ENCODE measurements at regions not wholly inside any gene's neighbourhood (a gene's known extent, or its start where the extent isn't known, plus 50 kb on each side); places are given as distances from the start of the nearest gene placed in this dataset.

GRCh38 chr7:20529260-20529659 lies 86.2 kb upstream of the ABCB5 start:
- TF ChIP-seq, protein P1, sequence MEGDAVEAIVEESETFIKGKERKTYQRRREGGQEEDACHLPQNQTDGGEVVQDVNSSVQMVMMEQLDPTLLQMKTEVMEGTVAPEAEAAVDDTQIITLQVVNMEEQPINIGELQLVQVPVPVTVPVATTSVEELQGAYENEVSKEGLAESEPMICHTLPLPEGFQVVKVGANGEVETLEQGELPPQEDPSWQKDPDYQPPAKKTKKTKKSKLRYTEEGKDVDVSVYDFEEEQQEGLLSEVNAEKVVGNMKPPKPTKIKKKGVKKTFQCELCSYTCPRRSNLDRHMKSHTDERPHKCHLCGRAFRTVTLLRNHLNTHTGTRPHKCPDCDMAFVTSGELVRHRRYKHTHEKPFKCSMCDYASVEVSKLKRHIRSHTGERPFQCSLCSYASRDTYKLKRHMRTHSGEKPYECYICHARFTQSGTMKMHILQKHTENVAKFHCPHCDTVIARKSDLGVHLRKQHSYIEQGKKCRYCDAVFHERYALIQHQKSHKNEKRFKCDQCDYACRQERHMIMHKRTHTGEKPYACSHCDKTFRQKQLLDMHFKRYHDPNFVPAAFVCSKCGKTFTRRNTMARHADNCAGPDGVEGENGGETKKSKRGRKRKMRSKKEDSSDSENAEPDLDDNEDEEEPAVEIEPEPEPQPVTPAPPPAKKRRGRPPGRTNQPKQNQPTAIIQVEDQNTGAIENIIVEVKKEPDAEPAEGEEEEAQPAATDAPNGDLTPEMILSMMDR (conservative IDR thresholded peaks at IDR 0.05; ENCODE audit: low read depth, low read length), result no peak
- TF ChIP-seq EZH2 (IDR thresholded peaks at IDR 0.05; ENCODE audit: low read length, unreplicated experiment) (no peak), EZH2phosphoT487 (IDR thresholded peaks at IDR 0.05; ENCODE audit: borderline replicate concordance, low read length) (no peak)
